ENCODE measurements at regions not wholly inside any gene's neighbourhood (a gene's known extent, or its start where the extent isn't known, plus 50 kb on each side); places are given as distances from the start of the nearest gene placed in this dataset.

GRCh38 chr7:81498176-81498575 is 271.7 kb downstream of the HGF start:
- TF ChIP-seq CTCF (conservative IDR thresholded peaks at IDR 0.05; ENCODE audit: low read length) (no peak), EZH2phosphoT487 (IDR thresholded peaks at IDR 0.05; ENCODE audit: borderline replicate concordance) (no peak)
